T-helper 1 cell treated with Interleukin-12 subunit alpha and Interleukin-12 subunit beta and Interleukin-4 antibody, amounts not matched to agents 30 μg/mL and 1 μg/mL, for 36 hours (primary cell): ENCODE measurements at regions not wholly inside any gene's neighbourhood (a gene's known extent, or its start where the extent isn't known, plus 50 kb on each side); places are given as distances from the start of the nearest gene placed in this dataset.

ENCODE experiments used
- H3K27ac Mint-ChIP-seq: one replicate; pipeline ENCODE4 v1.8.0; 2021; ENCODE audit warnings: mild to moderate bottlenecking, mixed read lengths
- H3K27me3 Mint-ChIP-seq: one replicate; pipeline ENCODE4 v1.8.0; 2021; ENCODE audit warnings: low read depth, mixed read lengths
- H3K36me3 Mint-ChIP-seq: one replicate; pipeline ENCODE4 v1.8.0; 2021; ENCODE audit warnings: low read depth, mixed read lengths
- H3K4me1 Mint-ChIP-seq: one replicate; pipeline ENCODE4 v1.8.0; 2021; ENCODE audit warnings: low read depth, mixed read lengths
- H3K4me3 Mint-ChIP-seq: one replicate; pipeline ENCODE4 v1.8.0; 2021; ENCODE audit warnings: mild to moderate bottlenecking, moderate library complexity, mixed read lengths
- H3K9me3 Mint-ChIP-seq: one replicate; pipeline ENCODE4 v1.8.0; 2021; ENCODE audit warnings: mixed read lengths

- Mint-ChIP-seq H3K36me3 (no peaks in the 10 kb centered on the region), H3K27ac (no peak overlapping the region), H3K4me3 (no peak overlapping the region), H3K4me1 (no peaks in the 10 kb centered on the region), H3K27me3 (no peaks in the 10 kb centered on the region), H3K9me3 (peaks cover 4% of the 10 kb centered on the region)
Observed at GRCh38 chr13:82934000-82934399, 948.3 kb downstream of the SLITRK1 start.

DNA sequence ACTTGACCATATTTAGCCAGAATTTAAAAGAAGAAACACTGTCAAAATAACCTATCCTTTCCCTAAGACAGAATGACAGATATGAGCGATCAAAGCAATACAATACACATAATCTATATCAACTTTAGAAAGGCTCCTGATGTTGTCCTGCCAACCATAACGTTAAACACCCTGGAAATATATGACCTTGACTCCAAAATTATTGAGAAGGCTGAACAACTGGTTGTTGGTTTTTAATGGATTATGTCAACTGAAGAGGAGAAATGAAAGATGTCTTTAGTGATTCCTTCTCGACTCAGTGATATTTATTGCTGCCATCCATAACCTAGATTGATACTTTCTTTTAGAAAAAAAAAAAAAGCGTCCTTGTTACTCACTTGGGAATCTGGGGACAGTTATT, 957.2 kb downstream of the SLITRK1 start:
- H3K27me3 Mint-ChIP-seq, result no peaks in the 10 kb centered on the region
- no peaks in the 10 kb centered on the region for H3K36me3 Mint-ChIP-seq
- H3K4me3 Mint-ChIP-seq, result no peak overlapping the region
- H3K9me3 Mint-ChIP-seq, result peaks cover 6% of the 10 kb centered on the region
- no peak overlapping the region for H3K27ac Mint-ChIP-seq
- no peaks in the 10 kb centered on the region for H3K4me1 Mint-ChIP-seq

DNA sequence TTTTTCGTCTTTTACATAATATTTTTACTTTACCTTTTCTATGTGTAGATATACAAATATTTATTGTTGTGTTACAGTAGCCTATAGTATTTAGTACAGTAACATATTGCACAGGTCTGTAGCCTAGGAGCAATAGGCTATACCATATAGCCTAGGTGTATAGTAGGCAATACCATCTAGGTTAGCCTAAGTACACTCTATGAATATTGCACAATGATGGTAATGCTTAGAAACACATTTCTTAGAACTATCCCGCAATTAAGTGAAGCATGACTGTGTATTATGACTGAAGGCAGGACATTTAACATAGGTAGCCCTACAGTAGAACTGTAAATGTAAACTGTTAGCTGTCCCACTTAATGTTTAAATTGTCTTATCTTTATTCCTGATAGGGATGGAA, 964.3 kb downstream of the SLITRK1 start:
- no peak overlapping the region for H3K27ac Mint-ChIP-seq
- H3K4me1 Mint-ChIP-seq, result no peaks in the 10 kb centered on the region
- no peaks in the 10 kb centered on the region for H3K36me3 Mint-ChIP-seq
- no peaks in the 10 kb centered on the region for H3K27me3 Mint-ChIP-seq
- no peak overlapping the region for H3K4me3 Mint-ChIP-seq
- peaks cover 8% of the 10 kb centered on the region for H3K9me3 Mint-ChIP-seq

DNA sequence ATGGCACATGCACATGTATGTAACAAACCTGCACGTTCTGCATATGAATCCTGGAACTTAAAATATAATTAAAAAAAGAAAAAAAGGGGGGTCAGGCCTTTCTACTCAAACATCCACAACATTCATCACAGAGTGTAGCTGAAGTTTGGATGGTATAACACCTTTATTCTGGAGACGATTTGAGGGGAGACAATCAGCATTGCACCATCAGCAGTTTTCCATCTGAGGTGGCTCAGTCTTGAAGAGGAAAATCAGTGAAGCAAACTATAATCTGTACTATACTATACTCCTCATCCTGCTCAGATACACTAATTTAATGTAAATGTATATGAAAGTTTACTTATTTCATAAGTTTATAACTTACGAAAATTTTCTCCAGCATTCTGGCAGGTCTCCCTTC, 969.7 kb downstream of the SLITRK1 start:
- Mint-ChIP-seq H3K9me3 (peaks cover 9% of the 10 kb centered on the region), H3K36me3 (no peaks in the 10 kb centered on the region)

DNA sequence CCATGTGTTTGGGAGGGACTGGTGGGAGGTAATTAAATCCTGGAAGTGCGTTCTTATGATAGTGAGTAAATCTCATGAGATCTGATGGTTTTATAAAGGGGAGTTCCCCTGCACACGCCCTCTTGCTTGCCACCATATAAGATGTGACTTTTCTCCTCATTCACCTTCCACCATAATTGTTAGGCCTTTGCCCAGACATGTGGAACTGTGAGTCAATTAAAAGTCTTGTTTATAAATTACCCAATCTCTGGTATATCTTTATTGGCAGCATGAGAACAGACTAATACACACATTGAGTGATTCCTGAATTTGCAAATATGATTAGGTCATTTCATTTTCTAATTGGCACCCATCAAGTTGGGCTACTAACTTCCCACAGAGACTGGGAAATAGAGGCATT, 977.2 kb downstream of the SLITRK1 start:
- Mint-ChIP-seq H3K4me3 (no peak overlapping the region), H3K27ac (no peak overlapping the region)

More for the DNA sequence above, 969.7 kb downstream of the SLITRK1 start:
- no peaks in the 10 kb centered on the region for H3K27me3 Mint-ChIP-seq
- H3K4me1 Mint-ChIP-seq, result no peaks in the 10 kb centered on the region
- no peak overlapping the region for H3K27ac Mint-ChIP-seq
- no peak overlapping the region for H3K4me3 Mint-ChIP-seq

DNA sequence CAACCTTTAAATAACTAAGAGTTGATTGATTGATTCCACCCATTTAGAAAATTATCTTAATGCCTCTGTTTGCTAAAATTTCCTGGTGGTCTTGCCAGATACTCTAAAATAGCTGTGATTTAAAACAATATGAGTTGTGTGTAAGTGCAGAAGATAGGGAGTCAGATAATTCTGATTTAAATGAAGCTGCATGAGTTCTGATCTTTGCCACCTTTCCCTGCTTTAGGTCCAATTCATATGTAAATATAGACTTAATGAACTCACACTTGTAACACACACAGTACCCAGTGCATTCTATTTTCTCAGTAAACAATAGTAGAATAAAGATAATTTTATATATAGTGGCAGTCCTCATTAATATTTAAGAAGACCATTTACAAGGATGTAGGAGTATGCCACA, 981.8 kb downstream of the SLITRK1 start:
- H3K4me1 Mint-ChIP-seq, result no peaks in the 10 kb centered on the region
- peaks cover 18% of the 10 kb centered on the region for H3K9me3 Mint-ChIP-seq
- no peaks in the 10 kb centered on the region for H3K36me3 Mint-ChIP-seq

More for the DNA sequence above, 977.2 kb downstream of the SLITRK1 start:
- H3K4me1 Mint-ChIP-seq, result no peaks in the 10 kb centered on the region
- H3K36me3 Mint-ChIP-seq, result no peaks in the 10 kb centered on the region
- H3K27me3 Mint-ChIP-seq, result no peaks in the 10 kb centered on the region
- peaks cover 17% of the 10 kb centered on the region for H3K9me3 Mint-ChIP-seq

GRCh38 chr13:82898586-82898985, 983.7 kb downstream of the SLITRK1 start:
- no peaks in the 10 kb centered on the region for H3K36me3 Mint-ChIP-seq
- H3K9me3 Mint-ChIP-seq, result peaks cover 10% of the 10 kb centered on the region
- no peaks in the 10 kb centered on the region for H3K27me3 Mint-ChIP-seq
- H3K4me3 Mint-ChIP-seq, result no peak overlapping the region
- H3K27ac Mint-ChIP-seq, result no peak overlapping the region
- no peaks in the 10 kb centered on the region for H3K4me1 Mint-ChIP-seq

More for the DNA sequence above, 981.8 kb downstream of the SLITRK1 start:
- Mint-ChIP-seq H3K4me3 (no peak overlapping the region), H3K27ac (no peak overlapping the region), H3K27me3 (no peaks in the 10 kb centered on the region)

DNA sequence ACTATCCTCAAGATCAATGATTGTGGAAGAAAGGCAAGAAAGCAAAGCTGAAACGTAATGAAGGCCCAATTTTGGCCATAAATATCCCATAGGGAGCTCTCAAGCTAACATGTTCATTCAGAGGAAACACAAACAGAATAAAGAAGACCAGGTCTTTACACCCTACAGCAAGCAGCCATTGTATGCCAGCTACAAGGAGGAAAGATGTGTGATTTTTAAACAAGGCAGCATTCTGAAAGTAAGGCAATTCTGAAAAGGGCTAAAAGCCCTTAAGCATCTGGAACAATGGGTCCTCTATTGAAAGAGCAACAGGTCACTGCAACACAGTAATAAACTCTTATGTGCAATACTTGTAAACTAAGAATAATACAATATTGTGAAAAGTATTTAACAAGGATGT, 1002.4 kb downstream of the SLITRK1 start:
- H3K36me3 Mint-ChIP-seq, result no peaks in the 10 kb centered on the region
- H3K4me3 Mint-ChIP-seq, result no peak overlapping the region
- peaks cover 14% of the 10 kb centered on the region for H3K9me3 Mint-ChIP-seq
- no peaks in the 10 kb centered on the region for H3K4me1 Mint-ChIP-seq
- H3K27me3 Mint-ChIP-seq, result no peaks in the 10 kb centered on the region
- no peak overlapping the region for H3K27ac Mint-ChIP-seq

DNA sequence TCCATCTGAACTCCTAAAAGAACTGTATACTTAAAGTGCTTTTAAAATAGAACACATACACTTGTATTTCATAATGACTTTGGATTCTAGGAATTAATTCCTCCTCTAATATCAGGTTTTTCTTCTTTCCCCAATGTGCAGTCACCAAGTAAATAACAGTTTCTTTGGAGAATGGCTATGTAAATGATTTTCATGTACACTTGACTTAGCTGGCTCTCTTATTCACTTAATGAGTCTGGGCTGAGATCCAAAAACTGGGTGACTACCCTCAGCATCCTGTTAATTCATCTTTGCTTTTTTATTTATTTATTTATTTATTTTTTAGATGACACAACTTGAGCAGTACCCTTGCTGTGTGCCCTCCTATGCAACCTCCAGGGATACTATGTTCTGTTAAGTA, 1003.7 kb downstream of the SLITRK1 start:
- H3K4me3 Mint-ChIP-seq, result no peak overlapping the region
- H3K36me3 Mint-ChIP-seq, result no peaks in the 10 kb centered on the region
- H3K4me1 Mint-ChIP-seq, result no peaks in the 10 kb centered on the region
- H3K9me3 Mint-ChIP-seq, result peaks cover 21% of the 10 kb centered on the region
- no peak overlapping the region for H3K27ac Mint-ChIP-seq
- no peaks in the 10 kb centered on the region for H3K27me3 Mint-ChIP-seq

- peaks cover 9% of the 10 kb centered on the region for H3K9me3 Mint-ChIP-seq
- no peaks in the 10 kb centered on the region for H3K4me1 Mint-ChIP-seq
- no peak overlapping the region for H3K27ac Mint-ChIP-seq
- H3K4me3 Mint-ChIP-seq, result no peak overlapping the region
- H3K36me3 Mint-ChIP-seq, result no peaks in the 10 kb centered on the region
- H3K27me3 Mint-ChIP-seq, result no peaks in the 10 kb centered on the region
Observed at GRCh38 chr13:82867284-82867683, 1015.0 kb downstream of the SLITRK1 start.

DNA sequence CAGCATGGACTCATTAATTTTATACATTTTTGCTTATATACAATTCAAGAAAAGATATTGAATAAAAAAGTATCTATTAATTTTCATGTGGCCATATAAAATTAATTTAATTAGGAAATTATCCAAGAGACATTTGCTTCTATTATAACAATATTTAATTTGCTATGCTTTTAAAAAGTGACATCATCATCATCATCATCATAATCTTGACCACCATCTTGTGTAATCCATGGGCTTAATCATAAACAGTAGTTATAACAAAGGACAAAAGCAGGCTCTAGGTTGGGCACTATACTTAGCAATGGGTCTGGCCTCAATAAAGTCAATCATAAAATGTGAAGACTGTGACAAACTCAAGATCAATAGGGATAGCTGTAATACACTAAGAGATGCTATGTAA, 1031.6 kb downstream of the SLITRK1 start:
- H3K27me3 Mint-ChIP-seq, result no peaks in the 10 kb centered on the region
- H3K36me3 Mint-ChIP-seq, result no peaks in the 10 kb centered on the region
- H3K4me1 Mint-ChIP-seq, result no peaks in the 10 kb centered on the region
- H3K27ac Mint-ChIP-seq, result no peak overlapping the region
- no peak overlapping the region for H3K4me3 Mint-ChIP-seq
- peaks cover 23% of the 10 kb centered on the region for H3K9me3 Mint-ChIP-seq

- H3K9me3 Mint-ChIP-seq, result peaks cover 33% of the 10 kb centered on the region
- no peaks in the 10 kb centered on the region for H3K27me3 Mint-ChIP-seq
- no peaks in the 10 kb centered on the region for H3K36me3 Mint-ChIP-seq
- H3K27ac Mint-ChIP-seq, result no peak overlapping the region
- no peaks in the 10 kb centered on the region for H3K4me1 Mint-ChIP-seq
- H3K4me3 Mint-ChIP-seq, result no peak overlapping the region
Observed at GRCh38 chr13:82848766-82849165, 1033.5 kb downstream of the SLITRK1 start.

- H3K4me1 Mint-ChIP-seq, result no peaks in the 10 kb centered on the region
- H3K4me3 Mint-ChIP-seq, result no peak overlapping the region
- no peaks in the 10 kb centered on the region for H3K27me3 Mint-ChIP-seq
- no peak overlapping the region for H3K27ac Mint-ChIP-seq
- H3K36me3 Mint-ChIP-seq, result no peaks in the 10 kb centered on the region
- peaks cover 27% of the 10 kb centered on the region for H3K9me3 Mint-ChIP-seq
Observed at GRCh38 chr13:82847595-82847994, 1034.7 kb downstream of the SLITRK1 start.

DNA sequence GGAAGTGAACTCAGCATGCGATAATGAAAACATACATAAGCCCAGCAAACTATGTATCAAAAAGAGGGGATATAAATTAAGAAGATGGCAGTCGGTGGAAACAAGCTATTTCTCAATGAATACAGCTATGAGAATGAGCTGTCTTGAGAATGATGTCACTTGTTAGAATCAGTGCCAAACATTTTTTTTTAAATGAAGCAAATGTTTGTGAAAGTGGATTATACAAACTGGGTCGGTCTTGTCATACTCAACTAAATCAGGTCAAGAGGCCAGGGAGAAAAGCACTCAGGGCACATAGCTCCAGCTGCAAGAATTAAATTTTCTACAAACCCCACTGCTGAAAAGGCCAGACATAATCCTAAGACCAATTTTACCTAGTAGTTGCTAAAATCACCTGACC, 1048.4 kb downstream of the SLITRK1 start:
- no peak overlapping the region for H3K27ac Mint-ChIP-seq
- H3K36me3 Mint-ChIP-seq, result no peaks in the 10 kb centered on the region
- H3K4me1 Mint-ChIP-seq, result no peaks in the 10 kb centered on the region
- H3K9me3 Mint-ChIP-seq, result peaks cover 12% of the 10 kb centered on the region
- no peak overlapping the region for H3K4me3 Mint-ChIP-seq
- no peaks in the 10 kb centered on the region for H3K27me3 Mint-ChIP-seq

- Mint-ChIP-seq H3K4me1 (no peaks in the 10 kb centered on the region), H3K4me3 (no peak overlapping the region), H3K36me3 (no peaks in the 10 kb centered on the region), H3K27me3 (no peaks in the 10 kb centered on the region), H3K9me3 (peaks cover 13% of the 10 kb centered on the region), H3K27ac (no peak overlapping the region)
Observed at GRCh38 chr13:82829040-82829439, 1053.2 kb downstream of the SLITRK1 start.

- Mint-ChIP-seq H3K4me3 (no peak overlapping the region), H3K27me3 (no peaks in the 10 kb centered on the region), H3K36me3 (no peaks in the 10 kb centered on the region)
Observed at GRCh38 chr13:82827724-82828123, 1054.5 kb downstream of the SLITRK1 start.

More at GRCh38 chr13:82827724-82828123, 1054.5 kb downstream of the SLITRK1 start:
- H3K4me1 Mint-ChIP-seq, result no peaks in the 10 kb centered on the region
- H3K9me3 Mint-ChIP-seq, result peaks cover 13% of the 10 kb centered on the region
- H3K27ac Mint-ChIP-seq, result no peak overlapping the region
